Loucy (cell line): ENCODE measurements at regions not wholly inside any gene's neighbourhood (a gene's known extent, or its start where the extent isn't known, plus 50 kb on each side); places are given as distances from the start of the nearest gene placed in this dataset.

Experiments
- H2AFZ ChIP-seq: fragments of 200-600 bp; sonication (generic); 2 replicates; pipeline ENCODE4 v1.6.0; 2016; ENCODE audit warnings: antibody characterized with exemption, mild to moderate bottlenecking, low read length, moderate library complexity
- H3F3A ChIP-seq: fragments of 200-600 bp; 2 replicates; pipeline ENCODE4 v1.6.0; 2016; ENCODE audit warnings: antibody characterized with exemption, low read depth, mild to moderate bottlenecking
- H3K27me3 ChIP-seq: fragments of 200-600 bp; sonication (generic); 2 replicates; pipeline ENCODE4 v1.6.1; 2014; ENCODE audit warnings: low read length, mild to moderate bottlenecking; ENCODE audit not compliant: insufficient read depth, poor library complexity, severe bottlenecking
- H3K36me3 ChIP-seq: fragments of 200-600 bp; sonication (generic); 2 replicates; pipeline ENCODE4 v1.6.1; 2016; ENCODE audit warnings: low read length; ENCODE audit not compliant: insufficient read depth
- H3K4me1 ChIP-seq: fragments of 200-600 bp; sonication (generic); 2 replicates; pipeline ENCODE4 v1.5.1; 2014; ENCODE audit warnings: low read length, mild to moderate bottlenecking; ENCODE audit not compliant: insufficient read depth, poor library complexity, severe bottlenecking
- H3K4me2 ChIP-seq: fragments of 200-600 bp; sonication (generic); 2 replicates; pipeline ENCODE4 v1.6.0; 2014; ENCODE audit warnings: antibody characterized with exemption, low read length, low read depth, mild to moderate bottlenecking; ENCODE audit not compliant: poor library complexity, severe bottlenecking
- H3K4me3 ChIP-seq: fragments of 200-600 bp; sonication (generic); 2 replicates; pipeline ENCODE4 v1.5.1; 2014; ENCODE audit warnings: low read length, mild to moderate bottlenecking, mixed read lengths; ENCODE audit not compliant: poor library complexity, severe bottlenecking
- H3K79me2 ChIP-seq: fragments of 200-600 bp; sonication (generic); 2 replicates; pipeline ENCODE4 v1.6.1; 2014; ENCODE audit warnings: low read length; ENCODE audit not compliant: insufficient read depth
- H3K9ac ChIP-seq: fragments of 200-600 bp; sonication (generic); 2 replicates; pipeline ENCODE4 v1.6.0; 2014; ENCODE audit warnings: mild to moderate bottlenecking, low read depth, low read length, moderate library complexity; ENCODE audit not compliant: poor library complexity, severe bottlenecking
- H3K9me2 ChIP-seq: fragments of 200-600 bp; sonication (generic); replicated peaks from 2 replicates; pipeline ENCODE4 v1.6.1; 2016; ENCODE audit warnings: low read depth, low read length, mixed read lengths
- H3K9me3 ChIP-seq: fragments of 200-600 bp; sonication (generic); 2 replicates; pipeline ENCODE4 v1.6.1; 2014; ENCODE audit warnings: mild to moderate bottlenecking, antibody characterized with exemption, low read length, low read depth; ENCODE audit not compliant: insufficient read depth
- H4K20me1 ChIP-seq: fragments of 200-600 bp; sonication (generic); 2 replicates; pipeline ENCODE4 v1.6.0; 2014; ENCODE audit warnings: antibody characterized with exemption, low read length, mild to moderate bottlenecking; ENCODE audit not compliant: insufficient read depth, poor library complexity, severe bottlenecking
- EZH2phosphoT487 ChIP-seq: fragments of 200-600 bp; IDR thresholded peaks from 2 replicates; pipeline ENCODE4 v1.6.1; 2018; ENCODE audit warnings: antibody characterized with exemption, mild to moderate bottlenecking, moderate library complexity, borderline replicate concordance
- TF ChIP-seq, protein P1 (sequence below): fragments of 200-600 bp; sonication (generic); conservative IDR thresholded peaks from 2 replicates; pipeline ENCODE4 v1.5.1; 2014; ENCODE audit warnings: mild to moderate bottlenecking, antibody characterized with exemption, low read length

GRCh38 chr3:109943181-109943580 lies 605.8 kb upstream of the DPPA4 start:
- Histone ChIP-seq H3K4me1 (no peaks in the 10 kb centered on the region), H3K4me2 (no peak overlapping the region), H3K9me2 (no peaks in the 10 kb centered on the region), H3K27me3 (no peaks in the 10 kb centered on the region), H3K79me2 (no peaks in the 10 kb centered on the region), H3F3A (no peaks in the 10 kb centered on the region), H4K20me1 (no peaks in the 10 kb centered on the region), H2AFZ (no peak overlapping the region), H3K36me3 (no peaks in the 10 kb centered on the region), H3K9ac (no peak overlapping the region), H3K4me3 (no peak overlapping the region), H3K9me3 (no peaks in the 10 kb centered on the region)
- no peak for TF ChIP-seq EZH2phosphoT487
- TF ChIP-seq, protein P1, sequence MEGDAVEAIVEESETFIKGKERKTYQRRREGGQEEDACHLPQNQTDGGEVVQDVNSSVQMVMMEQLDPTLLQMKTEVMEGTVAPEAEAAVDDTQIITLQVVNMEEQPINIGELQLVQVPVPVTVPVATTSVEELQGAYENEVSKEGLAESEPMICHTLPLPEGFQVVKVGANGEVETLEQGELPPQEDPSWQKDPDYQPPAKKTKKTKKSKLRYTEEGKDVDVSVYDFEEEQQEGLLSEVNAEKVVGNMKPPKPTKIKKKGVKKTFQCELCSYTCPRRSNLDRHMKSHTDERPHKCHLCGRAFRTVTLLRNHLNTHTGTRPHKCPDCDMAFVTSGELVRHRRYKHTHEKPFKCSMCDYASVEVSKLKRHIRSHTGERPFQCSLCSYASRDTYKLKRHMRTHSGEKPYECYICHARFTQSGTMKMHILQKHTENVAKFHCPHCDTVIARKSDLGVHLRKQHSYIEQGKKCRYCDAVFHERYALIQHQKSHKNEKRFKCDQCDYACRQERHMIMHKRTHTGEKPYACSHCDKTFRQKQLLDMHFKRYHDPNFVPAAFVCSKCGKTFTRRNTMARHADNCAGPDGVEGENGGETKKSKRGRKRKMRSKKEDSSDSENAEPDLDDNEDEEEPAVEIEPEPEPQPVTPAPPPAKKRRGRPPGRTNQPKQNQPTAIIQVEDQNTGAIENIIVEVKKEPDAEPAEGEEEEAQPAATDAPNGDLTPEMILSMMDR, result no peak

DNA sequence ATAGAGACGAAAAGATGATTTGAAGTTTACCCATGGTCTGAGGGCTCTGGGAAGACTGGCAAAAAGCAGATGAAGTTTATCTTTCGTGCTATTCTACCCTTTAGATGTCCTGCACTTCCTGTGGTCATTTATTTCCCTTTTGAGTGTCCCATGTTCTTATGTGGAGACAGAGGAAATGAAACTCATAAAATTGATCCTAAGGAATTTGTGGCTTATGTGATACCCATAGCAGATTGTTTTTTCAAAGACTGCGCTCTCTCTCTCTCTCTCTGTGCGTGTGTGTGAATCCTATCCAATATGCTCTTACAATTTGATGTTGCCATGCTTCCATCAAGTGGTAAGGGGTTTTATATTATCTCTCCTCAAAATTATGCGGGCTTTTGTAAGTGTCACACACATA lies 607.5 kb upstream of the DPPA4 start:
- Histone ChIP-seq H3K4me3 (no peak overlapping the region), H3K4me1 (no peaks in the 10 kb centered on the region), H3K79me2 (no peaks in the 10 kb centered on the region), H3K9ac (no peak overlapping the region), H3K9me3 (no peaks in the 10 kb centered on the region), H3F3A (no peaks in the 10 kb centered on the region), H3K4me2 (no peak overlapping the region), H3K27me3 (no peaks in the 10 kb centered on the region), H3K9me2 (no peaks in the 10 kb centered on the region), H4K20me1 (no peaks in the 10 kb centered on the region), H2AFZ (no peak overlapping the region), H3K36me3 (no peaks in the 10 kb centered on the region)
- TF ChIP-seq EZH2phosphoT487, result no peak
- TF ChIP-seq, protein P1, result no peak

- no peaks in the 10 kb centered on the region for H3K36me3 ChIP-seq
- no peak overlapping the region for H3K9ac ChIP-seq
- H3K27me3 ChIP-seq, result no peaks in the 10 kb centered on the region
- H3K4me3 ChIP-seq, result no peak overlapping the region
- no peak overlapping the region for H3K4me2 ChIP-seq
- no peak for TF ChIP-seq EZH2phosphoT487
- TF ChIP-seq, protein P1, result no peak
- no peaks in the 10 kb centered on the region for H3K9me2 ChIP-seq
- H3F3A ChIP-seq, result no peaks in the 10 kb centered on the region
- H3K79me2 ChIP-seq, result no peaks in the 10 kb centered on the region
- H4K20me1 ChIP-seq, result no peaks in the 10 kb centered on the region
- H2AFZ ChIP-seq, result no peak overlapping the region
- H3K4me1 ChIP-seq, result no peaks in the 10 kb centered on the region
- no peaks in the 10 kb centered on the region for H3K9me3 ChIP-seq
Measured at GRCh38 chr3:109952924-109953323, 615.6 kb upstream of the DPPA4 start.
